HepG2 (cell line): ENCODE measurements at regions not wholly inside any gene's neighbourhood (a gene's known extent, or its start where the extent isn't known, plus 50 kb on each side); places are given as distances from the start of the nearest gene placed in this dataset.

Experiments
- ATAC-seq: fragments of 200-7000 bp; cut with Tn5 transposase; 3 replicates; pipeline ENCODE4 v1.9.1; 2020; ENCODE audit warnings: mild to moderate bottlenecking, moderate library complexity
- BruUV-seq: library from RNA; stranded (reverse); fragments of 400-500 nt; replicated peaks from 2 replicates; lab custom pipeline; 2021; lab: Mats Ljungman, UMichigan
- CTCF ChIA-PET: fragments of 300-600 bp; formaldehyde crosslinking; extraction: SDS; loops from one replicate; lab custom pipeline; 2021; ENCODE audit warnings: low total read pairs, inconsistent platforms, low intra/inter-chr PET ratio; lab: Yijun Ruan, JAX
- POLR2A ChIA-PET: fragments of 350-600 bp; sonication (Branson Sonifier 250); formaldehyde crosslinking; loops from one replicate; lab custom pipeline; 2020; ENCODE audit warnings: antibody characterized with exemption, inconsistent platforms; lab: Yijun Ruan, JAX
- DNase-seq: peaks from one replicate; pipeline ENCODE4 v3.0.0-alpha.2; 2015; ENCODE audit warnings: low spot score
- FAIRE-seq: peaks from 3 replicates; lab custom pipeline; 2011; peaks lifted over from hg19 to GRCh38; lab: Jason Lieb, UNC
- H2AFZ ChIP-seq: one replicate; pipeline ENCODE4 v1.6.1; 2011; ENCODE audit warnings: low read length, inconsistent platforms
- H3K27ac ChIP-seq: fragments of 300-600 bp; 3 replicates; pipeline ENCODE4 v1.8.0; 2011; ENCODE audit warnings: mixed run types, mild to moderate bottlenecking, mixed read lengths, low read length, inconsistent platforms; ENCODE audit not compliant: insufficient read depth; ENCODE audit errors: extremely low read length
- H3K27me3 ChIP-seq, 2 experiments: fragments of 200-600 bp in 1 of 2; 2 replicates in 1 of 2; 3 replicates in 1 of 2; pipeline versions ENCODE4 v1.6.0 to v1.8.0; 2011; ENCODE audit warnings: low read length in 2 of 2, mild to moderate bottlenecking in 2 of 2, moderate library complexity in 2 of 2, inconsistent platforms in 1 of 2; ENCODE audit not compliant: insufficient read depth in 2 of 2, control insufficient read depth in 1 of 2
- H3K36me3 ChIP-seq, 2 experiments: fragments of 200-600 bp in 1 of 2; replicated peaks in 1 of 2; 2 replicates in 1 of 2; 3 replicates in 1 of 2; pipeline versions ENCODE4 v1.5.1 to v1.8.0; 2011; ENCODE audit warnings: low read length in 2 of 2, inconsistent platforms in 1 of 2; ENCODE audit not compliant: insufficient read depth in 2 of 2, control insufficient read depth in 1 of 2
- H3K4me1 ChIP-seq: 2 replicates; pipeline ENCODE4 v1.5.1; 2012; ENCODE audit warnings: low read length, inconsistent platforms; ENCODE audit not compliant: insufficient read depth
- H3K4me2 ChIP-seq: 2 replicates; pipeline ENCODE4 v1.6.0; 2011; ENCODE audit warnings: low read depth, low read length, inconsistent platforms
- H3K4me3 ChIP-seq, 3 experiments: fragments of 200-600 bp in 1 of 3; sonication (generic), shearing (Covaris generic) in 1 of 3; replicated peaks in 1 of 3; 2 replicates each; pipeline ENCODE4 v1.5.1; 2011 to 2016; ENCODE audit warnings: low read length in 3 of 3, inconsistent platforms in 2 of 3, low read depth in 2 of 3, mild to moderate bottlenecking in 2 of 3, control low read depth in 1 of 3, mixed read lengths in 1 of 3; ENCODE audit not compliant: insufficient read depth in 1 of 3
- H3K79me2 ChIP-seq: one replicate; pipeline ENCODE4 v1.6.1; 2011; ENCODE audit warnings: low read length, inconsistent platforms; ENCODE audit not compliant: insufficient read depth
- H3K9ac ChIP-seq: 2 replicates; pipeline ENCODE4 v1.6.0; 2011; ENCODE audit warnings: mild to moderate bottlenecking, low read depth, low read length, inconsistent platforms; ENCODE audit not compliant: insufficient read depth
- H3K9me3 ChIP-seq: 2 replicates; pipeline ENCODE4 v1.5.1; 2012; ENCODE audit warnings: mild to moderate bottlenecking, low read length
- H4K20me1 ChIP-seq: 2 replicates; pipeline ENCODE4 v1.6.0; 2011; ENCODE audit warnings: inconsistent platforms, mild to moderate bottlenecking, low read length, moderate library complexity; ENCODE audit not compliant: insufficient read depth
- ELF4 ChIP-seq: sonication (generic); formaldehyde crosslinking; IDR thresholded peaks from 2 replicates; pipeline ENCODE4 v1.5.0; 2020; ENCODE audit warnings: missing genetic modification reagents, mild to moderate bottlenecking, moderate library complexity, borderline replicate concordance
- KDM5A ChIP-seq: fragments of 200-600 bp; sonication (generic); IDR thresholded peaks from 2 replicates; pipeline ENCODE4 v1.7.0; 2018; ENCODE audit warnings: antibody characterized with exemption, mild to moderate bottlenecking, low read length, borderline replicate concordance
- NR2F6 ChIP-seq, 2 experiments: IDR thresholded peaks; 2 replicates each; pipeline ENCODE4 v1.6.1; 2016; ENCODE audit warnings: antibody characterized with exemption in 1 of 2, mild to moderate bottlenecking in 1 of 2
- ZMYM3 ChIP-seq: sonication (generic); formaldehyde crosslinking; IDR thresholded peaks from 2 replicates; pipeline ENCODE4 v1.5.1; 2020; ENCODE audit warnings: mild to moderate bottlenecking, missing genetic modification reagents
- ZNF562 ChIP-seq: sonication (generic); formaldehyde crosslinking; IDR thresholded peaks from 2 replicates; pipeline ENCODE4 v1.8.0; 2022; ENCODE audit warnings: missing genetic modification reagents, borderline replicate concordance
- ZNF629 ChIP-seq: sonication (generic); formaldehyde crosslinking; conservative IDR thresholded peaks from 2 replicates; pipeline ENCODE4 v1.5.0; 2020; ENCODE audit warnings: missing genetic modification reagents
- WGBS: methylation state at CpG from one replicate; pipeline ENCODE4 v1.1.6; 2017; ENCODE audit warnings: low lambda C conversion rate; 5-methylcytosine and 5-hydroxymethylcytosine counted together
- in situ Hi-C: cut with HindIII; loops from 2 replicates; pipeline ENCODE4 v1.10.0; 2017; ENCODE audit warnings: low pct_unique_long_range_greater_than_20kb; ENCODE audit not compliant: extremely low pct_ligation_motif_present
- intact Hi-C: fragments of 100-400 bp; cut with micrococcal nuclease; formaldehyde crosslinking; loops from one replicate; pipeline ENCODE4 v1.10.0; 2022; ENCODE audit not compliant: unreplicated experiment
- TF ChIP-seq, protein P1 (sequence below): sonication (generic); formaldehyde crosslinking; IDR thresholded peaks from 2 replicates; pipeline ENCODE4 v1.5.0; 2020; ENCODE audit warnings: missing genetic modification reagents
- TF ChIP-seq, protein P2 (sequence below): sonication (generic); formaldehyde crosslinking; IDR thresholded peaks from 2 replicates; pipeline ENCODE4 v1.4.0; 2020; ENCODE audit warnings: missing genetic modification reagents
- TF ChIP-seq, protein P3 (sequence below): sonication (generic); formaldehyde crosslinking; IDR thresholded peaks from 2 replicates; pipeline ENCODE4 v1.8.0; 2022; ENCODE audit warnings: missing genetic modification reagents, mild to moderate bottlenecking, inconsistent platforms, borderline replicate concordance
- TF ChIP-seq, protein P4 (sequence below): sonication (generic); formaldehyde crosslinking; IDR thresholded peaks from 2 replicates; pipeline ENCODE4 v1.8.1; 2023; ENCODE audit warnings: mild to moderate bottlenecking, missing genetic modification reagents

DNA sequence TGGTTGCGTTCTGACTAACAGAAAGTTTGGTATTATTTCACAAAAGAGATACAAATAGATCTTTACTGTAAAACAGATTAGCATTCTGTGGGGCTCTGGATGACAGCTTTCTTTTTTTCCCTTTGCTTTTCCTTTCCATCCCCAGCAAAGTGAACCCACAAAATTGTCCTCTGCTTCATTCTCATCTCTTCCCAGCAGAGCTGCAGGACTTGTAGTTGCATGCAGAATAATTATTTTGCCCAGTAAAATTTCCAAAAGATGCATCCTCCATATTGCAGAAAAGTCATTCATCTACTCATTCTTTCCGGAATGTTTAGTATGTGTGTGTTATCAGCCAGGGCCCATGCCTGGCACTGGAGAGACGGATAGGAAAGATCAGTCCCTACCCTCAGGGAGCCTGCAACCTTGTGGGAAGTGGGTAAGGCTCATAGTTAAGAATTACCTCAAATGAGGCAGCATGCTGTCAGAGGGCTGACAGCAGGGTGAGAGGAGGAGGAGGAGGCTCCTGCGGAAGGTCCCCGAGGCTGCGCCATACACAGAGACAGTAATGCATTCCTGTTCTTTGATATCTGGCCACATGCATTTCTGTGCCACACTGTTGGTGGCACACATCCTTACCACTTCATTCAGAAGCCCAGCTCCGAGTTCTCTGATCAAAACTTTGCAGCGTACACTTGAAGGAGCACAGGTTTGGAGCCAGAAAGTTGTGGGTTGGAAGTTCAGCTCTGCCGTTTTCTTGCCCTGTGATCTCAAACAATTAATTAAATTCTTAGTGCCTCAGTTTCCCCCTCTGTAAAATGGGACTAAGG, 225.4 kb downstream of the MYCN start:
- in situ Hi-C loops: no loop called here
- TF ChIP-seq ZMYM3 (no peak), ZNF562 (CRISPR knock-in tag) (no peak), KDM5A (no peak), ZNF629 (peak; percentile 45; the same call in 1 of the 2 replicates), NR2F6 (IDR thresholded peaks at IDR 0.05) (no peak), NR2F6 (CRISPR knock-in tag; IDR thresholded peaks at IDR 0.05) (no peak)
- TF ChIP-seq, protein P1, sequence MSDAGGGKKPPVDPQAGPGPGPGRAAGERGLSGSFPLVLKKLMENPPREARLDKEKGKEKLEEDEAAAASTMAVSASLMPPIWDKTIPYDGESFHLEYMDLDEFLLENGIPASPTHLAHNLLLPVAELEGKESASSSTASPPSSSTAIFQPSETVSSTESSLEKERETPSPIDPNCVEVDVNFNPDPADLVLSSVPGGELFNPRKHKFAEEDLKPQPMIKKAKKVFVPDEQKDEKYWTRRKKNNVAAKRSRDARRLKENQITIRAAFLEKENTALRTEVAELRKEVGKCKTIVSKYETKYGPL (CRISPR knock-in tag): no peak
- Histone ChIP-seq H4K20me1 (no peaks in the 10 kb centered on the region), H3K79me2 (no peaks in the 10 kb centered on the region), H3K4me3 (no peak overlapping the region), H3K4me1 (no peaks in the 10 kb centered on the region), H2AFZ (no peak overlapping the region), H3K27me3 (peaks cover 0 to 20% of the 10 kb centered on the region in 2 experiments; a peak in 2 of 5 replicates), H3K9me3 (no peaks in the 10 kb centered on the region), H3K27ac (no peak overlapping the region), H3K4me2 (no peak overlapping the region), H3K9ac (no peak overlapping the region), H3K36me3 (no peaks in the 10 kb centered on the region)
- intact Hi-C loops: no loop called here
- WGBS: 50% methylated on average over 6 of the region's 9 CpGs
- FAIRE-seq: no peak
- ChIA-PET POLR2A (no interaction called here), CTCF (no interaction called here)
- no TSS peak for BruUV-seq
- no peak for DNase-seq
- ATAC-seq: no peak

DNA sequence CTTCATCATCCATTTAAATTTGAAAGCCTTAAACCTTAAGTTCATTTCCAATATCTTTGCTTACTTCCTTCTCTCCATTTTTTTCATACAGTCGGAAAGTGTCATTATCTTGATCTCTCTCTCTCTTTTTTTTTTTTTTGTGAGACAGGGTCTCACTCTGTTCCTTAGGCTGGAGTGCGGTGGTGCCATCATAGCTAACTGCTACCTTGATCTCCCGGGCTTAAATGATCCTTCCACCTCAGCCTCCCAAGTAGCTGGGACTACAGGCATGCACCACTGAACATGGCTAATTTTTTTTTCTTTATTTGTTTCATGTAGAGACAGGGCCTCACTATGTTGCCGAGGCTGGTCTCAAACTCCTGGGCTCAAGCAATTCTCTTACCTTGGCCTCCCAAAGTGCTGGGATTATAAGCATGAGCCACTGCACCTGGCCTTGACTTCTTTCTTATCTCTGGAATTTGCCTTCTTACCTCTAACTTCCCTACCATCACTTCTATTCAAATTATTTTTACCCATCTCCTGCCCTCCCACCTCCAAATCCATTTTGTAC, 222.2 kb downstream of the MYCN start:
- Histone ChIP-seq H3K9ac (no peak overlapping the region), H4K20me1 (no peaks in the 10 kb centered on the region), H3K79me2 (no peaks in the 10 kb centered on the region), H3K36me3 (no peaks in the 10 kb centered on the region), H3K9me3 (no peaks in the 10 kb centered on the region), H3K4me2 (no peak overlapping the region), H3K27ac (no peak overlapping the region), H3K27me3 (peaks cover 0 to 17% of the 10 kb centered on the region in 2 experiments; a peak in 2 of 5 replicates), H2AFZ (no peak overlapping the region), H3K4me1 (no peaks in the 10 kb centered on the region), H3K4me3 (no peak overlapping the region)
- no peak for DNase-seq
- in situ Hi-C loops (no loop called here), intact Hi-C loops (no loop called here)
- 68% methylated on average over 4 of the region's 4 CpGs for WGBS
- no TSS peak for BruUV-seq
- CTCF ChIA-PET: no interaction called here
- FAIRE-seq: no peak
- POLR2A ChIA-PET: no interaction called here
- no peak for ATAC-seq
- TF ChIP-seq, protein P2, sequence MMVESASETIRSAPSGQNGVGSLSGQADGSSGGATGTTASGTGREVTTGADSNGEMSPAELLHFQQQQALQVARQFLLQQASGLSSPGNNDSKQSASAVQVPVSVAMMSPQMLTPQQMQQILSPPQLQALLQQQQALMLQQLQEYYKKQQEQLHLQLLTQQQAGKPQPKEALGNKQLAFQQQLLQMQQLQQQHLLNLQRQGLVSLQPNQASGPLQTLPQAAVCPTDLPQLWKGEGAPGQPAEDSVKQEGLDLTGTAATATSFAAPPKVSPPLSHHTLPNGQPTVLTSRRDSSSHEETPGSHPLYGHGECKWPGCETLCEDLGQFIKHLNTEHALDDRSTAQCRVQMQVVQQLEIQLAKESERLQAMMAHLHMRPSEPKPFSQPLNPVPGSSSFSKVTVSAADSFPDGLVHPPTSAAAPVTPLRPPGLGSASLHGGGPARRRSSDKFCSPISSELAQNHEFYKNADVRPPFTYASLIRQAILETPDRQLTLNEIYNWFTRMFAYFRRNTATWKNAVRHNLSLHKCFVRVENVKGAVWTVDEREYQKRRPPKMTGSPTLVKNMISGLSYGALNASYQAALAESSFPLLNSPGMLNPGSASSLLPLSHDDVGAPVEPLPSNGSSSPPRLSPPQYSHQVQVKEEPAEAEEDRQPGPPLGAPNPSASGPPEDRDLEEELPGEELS: no peak
- TF ChIP-seq, protein P3, sequence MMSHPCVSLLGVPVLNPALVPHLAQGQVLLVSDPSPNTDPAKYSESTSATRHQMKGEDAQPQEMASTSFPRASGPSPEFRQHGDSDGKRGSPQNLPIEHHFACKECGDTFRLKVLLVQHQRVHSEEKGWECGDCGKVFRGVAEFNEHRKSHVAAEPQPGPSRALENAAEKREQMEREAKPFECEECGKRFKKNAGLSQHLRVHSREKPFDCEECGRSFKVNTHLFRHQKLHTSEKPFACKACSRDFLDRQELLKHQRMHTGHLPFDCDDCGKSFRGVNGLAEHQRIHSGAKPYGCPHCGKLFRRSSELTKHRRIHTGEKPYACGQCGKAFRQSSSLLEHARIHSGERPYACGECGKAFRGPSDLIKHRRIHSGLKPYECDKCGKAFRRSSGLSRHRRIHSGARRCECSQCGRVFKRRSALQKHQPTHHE: no peak
- TF ChIP-seq ELF4 (CRISPR knock-in tag): no peak
- TF ChIP-seq, protein P4, sequence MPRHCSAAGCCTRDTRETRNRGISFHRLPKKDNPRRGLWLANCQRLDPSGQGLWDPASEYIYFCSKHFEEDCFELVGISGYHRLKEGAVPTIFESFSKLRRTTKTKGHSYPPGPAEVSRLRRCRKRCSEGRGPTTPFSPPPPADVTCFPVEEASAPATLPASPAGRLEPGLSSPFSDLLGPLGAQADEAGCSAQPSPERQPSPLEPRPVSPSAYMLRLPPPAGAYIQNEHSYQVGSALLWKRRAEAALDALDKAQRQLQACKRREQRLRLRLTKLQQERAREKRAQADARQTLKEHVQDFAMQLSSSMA (CRISPR knock-in tag): no peak
